Activated naive CD8-positive, alpha-beta T cell treated with anti-CD3 and anti-CD28 coated beads, Interleukin-2, amount 50 U/mL, for 24 hours (primary cell): ENCODE measurements at regions not wholly inside any gene's neighbourhood (a gene's known extent, or its start where the extent isn't known, plus 50 kb on each side); places are given as distances from the start of the nearest gene placed in this dataset.

ENCODE experiments used
- ATAC-seq: fragments of 150-1000 bp; cut with Tn5 transposase; one replicate; pipeline ENCODE4 v1.10.0; 2021
- DNase-seq: peaks from one replicate; pipeline ENCODE4 v3.0.0; 2021
- H3K27ac Mint-ChIP-seq: one replicate; pipeline ENCODE4 v1.8.0; 2021; ENCODE audit warnings: mild to moderate bottlenecking, mixed read lengths
- H3K27me3 Mint-ChIP-seq: one replicate; pipeline ENCODE4 v1.8.0; 2021; ENCODE audit warnings: mixed read lengths
- H3K36me3 Mint-ChIP-seq: one replicate; pipeline ENCODE4 v1.8.0; 2021; ENCODE audit warnings: low read depth, mixed read lengths
- H3K4me1 Mint-ChIP-seq: one replicate; pipeline ENCODE4 v1.8.0; 2021; ENCODE audit warnings: mixed read lengths
- H3K4me3 Mint-ChIP-seq: one replicate; pipeline ENCODE4 v1.8.0; 2021; ENCODE audit warnings: mild to moderate bottlenecking, moderate library complexity, mixed read lengths
- H3K9me3 Mint-ChIP-seq: one replicate; pipeline ENCODE4 v1.8.0; 2021; ENCODE audit warnings: mixed read lengths

DNA sequence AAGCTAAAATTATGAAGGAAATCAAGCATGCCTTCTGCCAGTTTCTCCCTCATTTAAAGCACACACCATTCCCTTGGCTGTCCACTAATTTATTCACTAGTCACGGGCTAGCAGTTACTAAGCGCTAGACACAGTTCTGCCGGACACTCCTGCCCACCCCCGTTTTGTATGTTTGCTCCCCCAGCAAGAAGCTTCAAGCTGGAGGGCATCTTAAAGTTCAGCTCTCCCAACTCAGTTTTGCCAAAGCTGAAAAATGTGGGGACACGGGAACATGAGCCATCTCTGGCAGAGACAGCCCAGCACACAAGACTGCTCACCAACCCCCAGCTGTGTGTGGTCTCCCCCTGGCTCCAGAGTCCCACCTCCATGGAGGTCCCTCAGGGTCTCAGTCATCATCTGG, 263.6 kb downstream of the BRD1 start:
- H3K27me3 Mint-ChIP-seq, result no peaks in the 10 kb centered on the region
- no peak overlapping the region for H3K4me3 Mint-ChIP-seq
- DNase-seq (no peak), ATAC-seq (no peak)
- peaks cover 7% of the 10 kb centered on the region for H3K36me3 Mint-ChIP-seq
- no peaks in the 10 kb centered on the region for H3K4me1 Mint-ChIP-seq
- no peak overlapping the region for H3K27ac Mint-ChIP-seq
- peaks cover 7% of the 10 kb centered on the region for H3K9me3 Mint-ChIP-seq

DNA sequence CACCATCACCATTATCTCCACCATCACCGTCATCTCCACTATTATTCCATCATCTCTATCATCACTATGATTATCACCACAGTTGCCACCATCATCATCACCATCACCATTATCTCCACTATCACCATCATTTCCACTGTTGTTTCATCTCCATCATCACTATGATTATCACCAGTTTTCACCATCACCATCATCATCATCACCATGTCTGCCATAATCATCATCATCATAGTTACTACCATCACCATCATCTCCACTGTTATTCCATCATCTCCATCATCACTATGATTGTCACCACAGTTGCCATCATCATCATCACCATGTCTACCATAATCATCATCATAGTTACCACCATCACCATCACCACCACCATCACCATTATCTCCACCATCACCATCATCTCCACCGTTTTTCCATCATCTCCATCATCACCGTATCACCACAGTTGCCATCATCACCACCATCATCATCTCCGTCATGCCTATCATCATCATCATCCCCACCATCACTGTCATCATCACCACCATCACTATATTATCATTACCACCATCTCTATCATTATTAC, 264.9 kb downstream of the BRD1 start:
- no peaks in the 10 kb centered on the region for H3K4me1 Mint-ChIP-seq
- H3K4me3 Mint-ChIP-seq, result no peak overlapping the region
- peaks cover 7% of the 10 kb centered on the region for H3K36me3 Mint-ChIP-seq
- H3K27me3 Mint-ChIP-seq, result no peaks in the 10 kb centered on the region
- ATAC-seq (no peak), DNase-seq (no peak)
- H3K9me3 Mint-ChIP-seq, result peaks cover 14% of the 10 kb centered on the region
- no peak overlapping the region for H3K27ac Mint-ChIP-seq

DNA sequence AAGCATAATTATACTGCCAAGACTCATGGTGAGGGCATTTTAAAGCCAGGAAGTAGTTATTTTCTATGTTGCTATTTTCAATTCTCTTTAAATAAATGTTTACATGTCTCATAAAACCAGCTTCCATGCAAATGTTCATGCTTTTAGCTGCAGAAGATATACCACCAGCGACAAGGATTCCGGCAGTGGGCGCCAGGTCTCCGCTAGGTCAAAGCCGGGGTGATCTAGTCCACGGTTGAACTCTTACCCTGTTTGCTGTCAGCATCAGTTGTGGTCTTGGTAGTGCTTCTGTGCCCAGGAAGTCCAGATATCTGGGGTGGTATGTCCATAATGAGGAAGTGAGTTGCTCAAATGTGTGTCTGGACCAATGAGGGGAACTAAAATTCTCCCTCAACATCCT, 265.7 kb downstream of the BRD1 start:
- no peak for DNase-seq
- Mint-ChIP-seq H3K27me3 (no peaks in the 10 kb centered on the region), H3K27ac (no peak overlapping the region)

GRCh38 chr22:49561338-49561737, 266.3 kb downstream of the BRD1 start:
- H3K4me1 Mint-ChIP-seq, result no peaks in the 10 kb centered on the region
- H3K4me3 Mint-ChIP-seq, result no peak overlapping the region
- no peak for ATAC-seq
- H3K9me3 Mint-ChIP-seq, result peaks cover 19% of the 10 kb centered on the region
- H3K27me3 Mint-ChIP-seq, result no peaks in the 10 kb centered on the region
- peaks cover 14% of the 10 kb centered on the region for H3K36me3 Mint-ChIP-seq
- no peak overlapping the region for H3K27ac Mint-ChIP-seq
- no peak for DNase-seq

More for the DNA sequence above, 265.7 kb downstream of the BRD1 start:
- Mint-ChIP-seq H3K4me3 (no peak overlapping the region), H3K4me1 (no peaks in the 10 kb centered on the region), H3K36me3 (peaks cover 10% of the 10 kb centered on the region), H3K9me3 (peaks cover 18% of the 10 kb centered on the region)
- ATAC-seq, result no peak

- no peaks in the 10 kb centered on the region for H3K27me3 Mint-ChIP-seq
- H3K9me3 Mint-ChIP-seq, result peaks cover 18% of the 10 kb centered on the region
- DNase-seq (no peak), ATAC-seq (no peak)
- no peak overlapping the region for H3K27ac Mint-ChIP-seq
- no peaks in the 10 kb centered on the region for H3K4me1 Mint-ChIP-seq
- peaks cover 9% of the 10 kb centered on the region for H3K36me3 Mint-ChIP-seq
- no peak overlapping the region for H3K4me3 Mint-ChIP-seq
These were observed 272.1 kb downstream of the BRD1 start for GRCh38 chr22:49555526-49555925.

GRCh38 chr22:49554741-49555140, 272.9 kb downstream of the BRD1 start:
- Mint-ChIP-seq H3K4me1 (no peaks in the 10 kb centered on the region), H3K4me3 (no peak overlapping the region), H3K27me3 (no peaks in the 10 kb centered on the region), H3K9me3 (peaks cover 19% of the 10 kb centered on the region), H3K27ac (no peak overlapping the region), H3K36me3 (peaks cover 11% of the 10 kb centered on the region)
- no peak for DNase-seq
- ATAC-seq, result no peak

- ATAC-seq, result no peak
- Mint-ChIP-seq H3K4me3 (no peak overlapping the region), H3K36me3 (peaks cover 11% of the 10 kb centered on the region), H3K27me3 (no peaks in the 10 kb centered on the region), H3K4me1 (no peaks in the 10 kb centered on the region), H3K27ac (no peak overlapping the region), H3K9me3 (peaks cover 19% of the 10 kb centered on the region)
- DNase-seq, result no peak
These were observed 273.4 kb downstream of the BRD1 start for GRCh38 chr22:49554296-49554625.

DNA sequence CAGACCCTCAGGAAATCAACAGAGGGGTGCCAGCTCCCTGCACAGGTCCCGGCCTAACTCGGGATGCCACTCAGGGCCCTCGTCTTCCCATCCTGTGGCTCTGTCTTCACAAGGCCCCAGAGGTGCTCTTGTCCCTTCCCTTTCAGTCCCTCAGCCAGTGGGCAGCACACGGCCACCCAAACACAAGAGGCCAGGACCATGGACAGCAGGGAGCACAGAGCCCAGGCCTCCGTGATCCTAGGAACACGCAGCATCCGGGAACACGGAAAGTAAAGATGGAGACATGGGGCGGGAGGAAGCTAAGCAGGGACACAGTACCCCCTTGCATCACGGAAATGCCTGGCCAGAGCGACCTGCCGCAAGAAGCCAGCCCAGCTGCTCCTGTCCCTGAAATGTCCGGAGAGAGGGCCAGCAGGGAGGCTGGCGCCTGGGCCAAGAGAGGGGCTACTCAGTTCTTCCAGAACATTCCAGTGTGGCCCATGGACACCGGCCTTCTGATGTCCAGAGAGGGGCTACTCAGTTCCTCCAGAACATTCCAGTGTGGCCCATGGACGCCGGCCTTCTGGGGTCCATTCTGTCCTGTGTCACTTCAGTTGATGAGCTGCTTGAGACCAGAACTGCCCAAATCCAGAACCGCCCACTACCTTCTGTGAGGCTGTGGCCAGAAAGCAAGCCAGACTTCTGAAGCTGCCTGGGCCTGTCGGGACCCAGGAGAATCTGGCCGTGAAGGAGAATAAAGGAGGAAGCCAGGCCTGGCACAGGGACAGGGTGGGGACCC, 274.0 kb downstream of the BRD1 start:
- Mint-ChIP-seq H3K4me1 (no peaks in the 10 kb centered on the region), H3K36me3 (peaks cover 11% of the 10 kb centered on the region)

DNA sequence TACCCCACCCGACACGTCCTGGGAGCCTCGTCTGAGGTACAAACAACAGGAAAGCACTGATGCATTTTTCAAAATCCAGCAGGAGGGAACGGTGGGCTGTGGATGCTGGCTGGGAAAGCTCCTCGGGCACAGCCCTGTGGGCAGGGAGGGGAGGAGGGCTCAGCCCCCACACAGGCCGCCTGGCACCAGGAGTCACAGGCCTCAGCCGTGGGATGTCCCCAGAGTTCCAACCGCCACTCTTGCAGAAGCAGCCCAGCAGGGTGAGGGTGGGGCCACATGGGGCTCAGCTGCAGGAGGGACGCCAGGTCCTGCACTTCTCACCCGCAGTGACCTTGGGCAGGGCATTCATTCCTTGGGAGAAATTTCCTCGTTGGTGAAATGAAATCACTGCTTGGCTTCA, 274.6 kb downstream of the BRD1 start:
- H3K27ac Mint-ChIP-seq, result no peak overlapping the region
- ATAC-seq (no peak), DNase-seq (no peak)
- no peak overlapping the region for H3K4me3 Mint-ChIP-seq
- H3K9me3 Mint-ChIP-seq, result peaks cover 13% of the 10 kb centered on the region
- H3K27me3 Mint-ChIP-seq, result no peaks in the 10 kb centered on the region
- H3K36me3 Mint-ChIP-seq, result peaks cover 11% of the 10 kb centered on the region
- H3K4me1 Mint-ChIP-seq, result no peaks in the 10 kb centered on the region

More for the DNA sequence above, 274.0 kb downstream of the BRD1 start:
- Mint-ChIP-seq H3K4me3 (no peak overlapping the region), H3K9me3 (peaks cover 18% of the 10 kb centered on the region), H3K27ac (no peak overlapping the region), H3K27me3 (no peaks in the 10 kb centered on the region)
- DNase-seq (no peak), ATAC-seq (no peak)

GRCh38 chr22:49551897-49552614, 275.6 kb downstream of the BRD1 start:
- no peak for ATAC-seq
- Mint-ChIP-seq H3K9me3 (peaks cover 9% of the 10 kb centered on the region), H3K4me1 (no peaks in the 10 kb centered on the region), H3K27ac (no peak overlapping the region), H3K4me3 (no peak overlapping the region), H3K27me3 (no peaks in the 10 kb centered on the region), H3K36me3 (peaks cover 9% of the 10 kb centered on the region)
- DNase-seq, result no peak

- Mint-ChIP-seq H3K9me3 (peaks cover 8% of the 10 kb centered on the region), H3K27ac (no peak overlapping the region), H3K36me3 (peaks cover 4% of the 10 kb centered on the region), H3K4me1 (no peaks in the 10 kb centered on the region), H3K4me3 (no peak overlapping the region), H3K27me3 (no peaks in the 10 kb centered on the region)
- DNase-seq (no peak), ATAC-seq (no peak)
These were observed 276.2 kb downstream of the BRD1 start for GRCh38 chr22:49551446-49551845.

- no peak for DNase-seq
- no peak overlapping the region for H3K4me3 Mint-ChIP-seq
- no peaks in the 10 kb centered on the region for H3K4me1 Mint-ChIP-seq
- H3K36me3 Mint-ChIP-seq, result peaks cover 4% of the 10 kb centered on the region
- H3K27me3 Mint-ChIP-seq, result no peaks in the 10 kb centered on the region
- no peak for ATAC-seq
- H3K27ac Mint-ChIP-seq, result no peak overlapping the region
- peaks cover 8% of the 10 kb centered on the region for H3K9me3 Mint-ChIP-seq
These were observed 276.8 kb downstream of the BRD1 start for GRCh38 chr22:49550766-49551362.

DNA sequence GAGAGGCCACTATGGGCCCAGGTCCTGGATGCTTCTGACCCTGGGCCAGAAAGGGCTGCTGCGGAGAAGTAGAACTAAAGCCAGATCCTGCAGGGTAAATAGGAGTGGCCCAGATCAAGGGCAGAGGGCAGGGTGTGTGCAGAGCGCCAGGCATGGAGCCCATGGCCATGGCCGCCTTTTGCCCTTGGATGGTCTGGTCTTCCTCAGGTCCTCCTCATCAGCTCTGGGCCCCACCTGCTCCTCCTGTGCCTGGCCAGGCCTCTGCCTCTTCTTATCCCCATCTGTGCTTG, 277.6 kb downstream of the BRD1 start:
- no peak for DNase-seq
- Mint-ChIP-seq H3K4me3 (no peak overlapping the region), H3K27ac (no peak overlapping the region), H3K27me3 (no peaks in the 10 kb centered on the region), H3K36me3 (peaks cover 4% of the 10 kb centered on the region), H3K9me3 (peaks cover 8% of the 10 kb centered on the region), H3K4me1 (no peaks in the 10 kb centered on the region)
- ATAC-seq, result no peak

DNA sequence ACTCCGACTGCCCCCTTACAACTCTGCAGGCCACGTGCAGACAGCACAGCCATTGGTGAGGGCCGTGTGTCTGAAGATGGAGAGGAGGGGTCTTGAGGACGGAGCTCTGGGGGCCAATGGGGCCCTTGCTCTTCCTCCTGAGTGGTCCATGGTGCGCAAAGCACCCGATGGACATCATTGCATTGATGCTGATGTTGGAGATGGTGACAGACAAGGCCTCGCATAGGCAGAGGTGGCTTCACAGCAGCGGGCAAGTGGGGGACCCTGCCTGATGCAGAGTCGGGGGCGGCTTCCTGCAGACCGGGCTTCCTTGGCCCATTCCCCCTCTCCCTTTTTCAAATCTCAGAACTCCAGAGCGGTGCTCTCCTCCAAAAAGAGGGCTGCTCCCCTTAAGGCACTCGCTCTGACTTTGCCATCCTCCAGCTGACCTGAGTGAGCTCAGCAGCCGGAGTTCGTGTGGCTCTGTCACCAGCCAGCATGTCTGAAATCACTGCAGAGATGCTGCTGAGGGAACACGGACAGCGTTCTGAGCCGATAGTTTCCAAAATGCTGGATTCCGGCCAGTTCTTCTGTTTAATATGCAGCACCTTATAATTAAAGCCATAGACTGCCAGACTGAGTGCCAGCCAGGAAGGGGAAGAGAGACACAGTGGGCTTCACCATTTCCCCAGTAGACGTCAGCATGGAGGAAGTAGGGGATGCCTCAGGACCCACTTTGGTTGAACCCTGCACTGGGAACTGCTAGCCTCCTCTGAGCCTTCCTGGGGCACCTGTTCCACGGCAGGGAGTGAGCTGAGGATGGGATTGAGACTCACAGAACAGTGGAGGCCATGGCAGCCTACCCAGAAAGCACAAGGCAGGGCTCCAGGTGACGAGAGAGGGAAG, 278.2 kb downstream of the BRD1 start:
- H3K36me3 Mint-ChIP-seq, result peaks cover 4% of the 10 kb centered on the region

More for the DNA sequence above, 278.2 kb downstream of the BRD1 start:
- ATAC-seq, result no peak
- DNase-seq, result no peak
- Mint-ChIP-seq H3K27ac (no peak overlapping the region), H3K9me3 (peaks cover 8% of the 10 kb centered on the region), H3K4me1 (no peaks in the 10 kb centered on the region), H3K4me3 (no peak overlapping the region), H3K27me3 (no peaks in the 10 kb centered on the region)
